Keratinocyte (primary cell): ENCODE measurements at regions not wholly inside any gene's neighbourhood (a gene's known extent, or its start where the extent isn't known, plus 50 kb on each side); places are given as distances from the start of the nearest gene placed in this dataset.

Experiments
- DNase-seq: peaks from one replicate; pipeline ENCODE4 v3.0.0-alpha.2; 2011; ENCODE audit warnings: low read depth, missing footprints, low spot score
- FAIRE-seq: peaks from 2 replicates; lab custom pipeline; 2011; peaks lifted over from hg19 to GRCh38; lab: Jason Lieb, UNC
- H2AFZ ChIP-seq: 2 replicates; pipeline ENCODE4 v1.6.0; 2012; ENCODE audit warnings: low read length, control low read depth, inconsistent platforms; ENCODE audit not compliant: control insufficient read depth
- H3K27ac ChIP-seq: 2 replicates; pipeline ENCODE4 v1.5.1; 2011; ENCODE audit warnings: low read length; ENCODE audit not compliant: control insufficient read depth, insufficient read depth
- H3K27me3 ChIP-seq: 3 replicates; pipeline ENCODE4 v1.6.0; 2011; ENCODE audit warnings: low read length; ENCODE audit not compliant: control insufficient read depth, insufficient read depth; ENCODE audit errors: extremely low read depth
- H3K36me3 ChIP-seq, 2 experiments: 2 replicates in 1 of 2; 3 replicates in 1 of 2; pipeline ENCODE4 v1.5.1; 2011; ENCODE audit warnings: low read length in 2 of 2, mild to moderate bottlenecking in 1 of 2; ENCODE audit not compliant: control insufficient read depth in 2 of 2, insufficient read depth in 2 of 2; ENCODE audit errors: extremely low read depth in 1 of 2
- H3K4me1 ChIP-seq: 3 replicates; pipeline ENCODE4 v1.5.1; 2011; ENCODE audit warnings: low read length; ENCODE audit not compliant: control insufficient read depth, insufficient read depth; ENCODE audit errors: extremely low read depth
- H3K4me2 ChIP-seq: 3 replicates; pipeline ENCODE4 v1.6.0; 2011; ENCODE audit warnings: low read depth, low read length; ENCODE audit not compliant: control insufficient read depth, insufficient read depth; ENCODE audit errors: extremely low read depth
- H3K4me3 ChIP-seq, 3 experiments: fragments of 200-600 bp in 1 of 3; sonication (generic) in 1 of 3; 2 replicates in 2 of 3; 3 replicates in 1 of 3; pipeline ENCODE4 v1.5.1; 2011 to 2016; ENCODE audit warnings: low read length in 3 of 3, mild to moderate bottlenecking in 3 of 3, control low read depth in 2 of 3, inconsistent platforms in 1 of 3, low read depth in 1 of 3, mixed read lengths in 1 of 3, mixed run types in 1 of 3, moderate library complexity in 1 of 3; ENCODE audit not compliant: control insufficient read depth in 2 of 3, insufficient read depth in 2 of 3; ENCODE audit errors: extremely low read depth in 1 of 3
- H3K79me2 ChIP-seq: 2 replicates; pipeline ENCODE4 v1.6.0; 2012; ENCODE audit warnings: low read length; ENCODE audit not compliant: control insufficient read depth, insufficient read depth
- H3K9ac ChIP-seq: 3 replicates; pipeline ENCODE4 v1.6.0; 2011; ENCODE audit warnings: low read length; ENCODE audit not compliant: control insufficient read depth, insufficient read depth; ENCODE audit errors: extremely low read depth
- H3K9me1 ChIP-seq: 3 replicates; pipeline ENCODE4 v1.6.0; 2011; ENCODE audit warnings: low read length; ENCODE audit not compliant: control insufficient read depth, insufficient read depth; ENCODE audit errors: extremely low read depth
- H3K9me3 ChIP-seq: 2 replicates; pipeline ENCODE4 v1.5.1; 2012; ENCODE audit warnings: low read depth, low read length; ENCODE audit not compliant: control insufficient read depth
- H4K20me1 ChIP-seq: 3 replicates; pipeline ENCODE4 v1.6.0; 2011; ENCODE audit warnings: low read length; ENCODE audit not compliant: control insufficient read depth, insufficient read depth; ENCODE audit errors: extremely low read depth
- EZH2 ChIP-seq: IDR thresholded peaks from one replicate; pipeline ENCODE4 v1.6.1; 2012; ENCODE audit warnings: inconsistent platforms, mild to moderate bottlenecking, low read length, moderate library complexity
- dilution Hi-C: fragments of 300-500 bp; cut with MboI; formaldehyde crosslinking; loops from one replicate; pipeline ENCODE4 v1.7.0; 2020; ENCODE audit warnings: low sequenced_read_pairs; ENCODE audit not compliant: extremely low pct_ligation_motif_present
- TF ChIP-seq, protein P1 (sequence below), 3 experiments: IDR thresholded peaks in 1 of 3; conservative IDR thresholded peaks in 1 of 3; optimal IDR thresholded peaks in 1 of 3; 2 replicates in 2 of 3; 3 replicates in 1 of 3; pipeline versions ENCODE3 to v1.5.1; 2011; ENCODE audit warnings: low read length in 3 of 3, mild to moderate bottlenecking in 3 of 3, moderate library complexity in 2 of 3, control low read depth in 1 of 3, inconsistent platforms in 1 of 3; ENCODE audit not compliant: insufficient read depth in 2 of 3; ENCODE audit errors: extremely low read depth in 1 of 3

DNA sequence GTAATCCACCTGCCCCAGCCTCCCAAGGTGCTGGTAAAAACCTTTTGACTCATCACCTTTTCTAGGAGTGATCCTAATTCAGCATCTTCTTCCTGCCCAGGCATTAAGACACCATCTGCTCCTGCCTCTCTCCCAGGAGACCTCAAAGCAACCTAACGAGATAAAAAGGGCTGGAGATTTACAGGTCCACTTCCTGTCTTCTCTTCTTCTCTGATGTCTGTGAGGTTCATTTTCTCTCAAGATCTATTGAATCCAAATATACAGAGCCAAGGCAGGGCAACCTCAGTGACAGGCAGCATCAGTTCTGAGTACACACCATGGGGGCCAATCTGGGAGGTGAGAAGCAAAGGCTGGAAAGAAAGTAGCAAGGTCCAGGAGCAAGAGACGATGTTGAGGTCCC, 219.4 kb downstream of the SETD4 start:
- H3K79me2 ChIP-seq: no peaks in the 10 kb centered on the region
- FAIRE-seq: no peak
- no peaks in the 10 kb centered on the region for H3K36me3 ChIP-seq
- H2AFZ ChIP-seq: no peak overlapping the region
- H3K4me2 ChIP-seq: no peak overlapping the region
- H3K4me1 ChIP-seq: no peaks in the 10 kb centered on the region
- no peak overlapping the region for H3K4me3 ChIP-seq
- no peaks in the 10 kb centered on the region for H3K27me3 ChIP-seq
- H3K9me1 ChIP-seq: no peaks in the 10 kb centered on the region
- no peak overlapping the region for H3K27ac ChIP-seq
- H4K20me1 ChIP-seq: no peaks in the 10 kb centered on the region
- no peaks in the 10 kb centered on the region for H3K9me3 ChIP-seq
- dilution Hi-C loops: no loop called here
- TF ChIP-seq, protein P1, sequence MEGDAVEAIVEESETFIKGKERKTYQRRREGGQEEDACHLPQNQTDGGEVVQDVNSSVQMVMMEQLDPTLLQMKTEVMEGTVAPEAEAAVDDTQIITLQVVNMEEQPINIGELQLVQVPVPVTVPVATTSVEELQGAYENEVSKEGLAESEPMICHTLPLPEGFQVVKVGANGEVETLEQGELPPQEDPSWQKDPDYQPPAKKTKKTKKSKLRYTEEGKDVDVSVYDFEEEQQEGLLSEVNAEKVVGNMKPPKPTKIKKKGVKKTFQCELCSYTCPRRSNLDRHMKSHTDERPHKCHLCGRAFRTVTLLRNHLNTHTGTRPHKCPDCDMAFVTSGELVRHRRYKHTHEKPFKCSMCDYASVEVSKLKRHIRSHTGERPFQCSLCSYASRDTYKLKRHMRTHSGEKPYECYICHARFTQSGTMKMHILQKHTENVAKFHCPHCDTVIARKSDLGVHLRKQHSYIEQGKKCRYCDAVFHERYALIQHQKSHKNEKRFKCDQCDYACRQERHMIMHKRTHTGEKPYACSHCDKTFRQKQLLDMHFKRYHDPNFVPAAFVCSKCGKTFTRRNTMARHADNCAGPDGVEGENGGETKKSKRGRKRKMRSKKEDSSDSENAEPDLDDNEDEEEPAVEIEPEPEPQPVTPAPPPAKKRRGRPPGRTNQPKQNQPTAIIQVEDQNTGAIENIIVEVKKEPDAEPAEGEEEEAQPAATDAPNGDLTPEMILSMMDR (optimal IDR thresholded peaks at IDR 0.05 in 1 of 3, IDR thresholded peaks at IDR 0.05 in 1 of 3, conservative IDR thresholded peaks at IDR 0.05 in 1 of 3; ENCODE audit: extremely low read depth in 1 of 3, insufficient read depth in 2 of 3, low read length in 3 of 3): no peak
- TF ChIP-seq EZH2: no peak
- no peak for DNase-seq
- no peak overlapping the region for H3K9ac ChIP-seq

DNA sequence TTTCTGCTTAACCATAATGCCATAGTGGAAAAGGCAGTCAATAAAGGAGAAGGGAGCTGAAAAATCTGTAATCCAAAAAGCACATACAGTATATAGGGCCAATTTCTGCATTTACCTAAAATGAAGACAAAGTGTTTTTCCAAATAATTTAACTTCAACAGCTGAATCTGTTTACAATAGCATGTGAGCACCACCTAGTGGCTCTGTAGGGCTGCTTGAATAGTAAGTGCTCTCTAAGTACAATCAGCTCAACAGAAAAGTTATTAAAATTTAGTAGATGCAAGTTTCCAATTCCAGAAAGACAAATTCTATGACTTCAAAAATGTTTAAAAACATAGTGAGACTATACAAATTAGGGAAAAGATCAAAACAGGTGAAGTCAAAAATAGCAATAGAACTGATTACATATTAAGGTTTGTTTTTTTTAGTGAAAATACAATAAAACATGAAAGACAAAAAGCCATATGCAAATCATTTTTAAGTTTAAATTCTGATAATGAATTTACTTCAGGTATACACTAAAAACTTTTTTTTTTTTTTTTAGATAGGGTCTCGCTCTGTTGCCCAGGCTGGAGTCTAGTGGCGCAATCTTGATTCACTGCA, 220.0 kb downstream of the SETD4 start:
- DNase-seq (peak; percentile 21), FAIRE-seq (peak; percentile 73)
- H3K9me1 ChIP-seq: no peaks in the 10 kb centered on the region
- H3K27ac ChIP-seq: no peak overlapping the region
- no peaks in the 10 kb centered on the region for H3K27me3 ChIP-seq
- no peaks in the 10 kb centered on the region for H3K36me3 ChIP-seq
- H3K4me2 ChIP-seq: no peak overlapping the region
- no peak overlapping the region for H2AFZ ChIP-seq
- TF ChIP-seq, protein P1 (optimal IDR thresholded peaks at IDR 0.05 in 1 of 3, IDR thresholded peaks at IDR 0.05 in 1 of 3, conservative IDR thresholded peaks at IDR 0.05 in 1 of 3; ENCODE audit: extremely low read depth in 1 of 3, insufficient read depth in 2 of 3, low read length in 3 of 3): peak in 2 of 3 experiments; percentile 71 to 75
- no peak for TF ChIP-seq EZH2
- H3K4me3 ChIP-seq: no peak overlapping the region
- no peaks in the 10 kb centered on the region for H3K79me2 ChIP-seq
- no peaks in the 10 kb centered on the region for H4K20me1 ChIP-seq
- H3K4me1 ChIP-seq: no peaks in the 10 kb centered on the region
- no peaks in the 10 kb centered on the region for H3K9me3 ChIP-seq
- no peak overlapping the region for H3K9ac ChIP-seq
- dilution Hi-C loops: no loop called here
